HG02884 (cell line): ENCODE measurements at regions not wholly inside any gene's neighbourhood (a gene's known extent, or its start where the extent isn't known, plus 50 kb on each side); places are given as distances from the start of the nearest gene placed in this dataset.
A peak's percentile ranks its signal among the peaks of the same experiment; 100 is the strongest.
"Not testable (repeated sequence)": the region's sequence is repeated elsewhere in the genome, so short reads cannot be mapped to it uniquely, and the experiment has no call there.

Experiments
- ATAC-seq: cut with Tn5 transposase; IDR thresholded peaks from one replicate; pipeline ENCODE4 v1.9.1; 2021; ENCODE audit warnings: mild to moderate bottlenecking, moderate library complexity; ENCODE audit not compliant: unreplicated experiment

GRCh38 chr11:22920939-22921565, 60.8 kb upstream of the CCDC179 start:
- peak; percentile 93 for ATAC-seq

- ATAC-seq, result no peak
These were observed 62.4 kb upstream of the CCDC179 start for GRCh38 chr11:22922672-22923071.

- no peak for ATAC-seq
These were observed 63.3 kb upstream of the CCDC179 start for GRCh38 chr11:22923561-22923960.

- ATAC-seq, result no peak
These were observed 66.1 kb upstream of the CCDC179 start for GRCh38 chr11:22926341-22926740.

GRCh38 chr11:22927793-22928192, 67.5 kb upstream of the CCDC179 start:
- ATAC-seq, result no peak

- no peak for ATAC-seq
These were observed 68.1 kb upstream of the CCDC179 start for GRCh38 chr11:22928207-22928917.

- ATAC-seq, result peak; percentile 98
These were observed 70.7 kb upstream of the CCDC179 start for GRCh38 chr11:22930816-22931594.

- ATAC-seq, result no peak
These were observed 78.4 kb upstream of the CCDC179 start for GRCh38 chr11:22938691-22939090.

GRCh38 chr11:22941544-22941943, 81.3 kb upstream of the CCDC179 start:
- not testable (repeated sequence) for ATAC-seq

- ATAC-seq, result no peak
These were observed 97.5 kb upstream of the CCDC179 start for GRCh38 chr11:22957786-22958185.

- no peak for ATAC-seq
These were observed 114.0 kb upstream of the CCDC179 start for GRCh38 chr11:22974251-22974650.

- no peak for ATAC-seq
These were observed 115.9 kb upstream of the CCDC179 start for GRCh38 chr11:22976146-22976545.

- no peak for ATAC-seq
These were observed 122.6 kb upstream of the CCDC179 start for GRCh38 chr11:22982903-22983302.

GRCh38 chr11:22984045-22984444, 123.8 kb upstream of the CCDC179 start:
- no peak for ATAC-seq

GRCh38 chr11:22989371-22989770, 129.1 kb upstream of the CCDC179 start:
- ATAC-seq, result no peak

- no peak for ATAC-seq
These were observed 130.9 kb upstream of the CCDC179 start for GRCh38 chr11:22991196-22991595.

- ATAC-seq, result no peak
These were observed 146.5 kb upstream of the CCDC179 start for GRCh38 chr11:23006730-23007129.

GRCh38 chr11:23010790-23011335, 150.6 kb upstream of the CCDC179 start:
- no peak for ATAC-seq

GRCh38 chr11:23012930-23013329, 152.7 kb upstream of the CCDC179 start:
- no peak for ATAC-seq

- no peak for ATAC-seq
These were observed 153.2 kb upstream of the CCDC179 start for GRCh38 chr11:23013509-23013908.

GRCh38 chr11:23021287-23021863, 161.1 kb upstream of the CCDC179 start:
- peak; percentile 43 for ATAC-seq
